ENCODE measurements at regions not wholly inside any gene's neighbourhood (a gene's known extent, or its start where the extent isn't known, plus 50 kb on each side); places are given as distances from the start of the nearest gene placed in this dataset.

DNA sequence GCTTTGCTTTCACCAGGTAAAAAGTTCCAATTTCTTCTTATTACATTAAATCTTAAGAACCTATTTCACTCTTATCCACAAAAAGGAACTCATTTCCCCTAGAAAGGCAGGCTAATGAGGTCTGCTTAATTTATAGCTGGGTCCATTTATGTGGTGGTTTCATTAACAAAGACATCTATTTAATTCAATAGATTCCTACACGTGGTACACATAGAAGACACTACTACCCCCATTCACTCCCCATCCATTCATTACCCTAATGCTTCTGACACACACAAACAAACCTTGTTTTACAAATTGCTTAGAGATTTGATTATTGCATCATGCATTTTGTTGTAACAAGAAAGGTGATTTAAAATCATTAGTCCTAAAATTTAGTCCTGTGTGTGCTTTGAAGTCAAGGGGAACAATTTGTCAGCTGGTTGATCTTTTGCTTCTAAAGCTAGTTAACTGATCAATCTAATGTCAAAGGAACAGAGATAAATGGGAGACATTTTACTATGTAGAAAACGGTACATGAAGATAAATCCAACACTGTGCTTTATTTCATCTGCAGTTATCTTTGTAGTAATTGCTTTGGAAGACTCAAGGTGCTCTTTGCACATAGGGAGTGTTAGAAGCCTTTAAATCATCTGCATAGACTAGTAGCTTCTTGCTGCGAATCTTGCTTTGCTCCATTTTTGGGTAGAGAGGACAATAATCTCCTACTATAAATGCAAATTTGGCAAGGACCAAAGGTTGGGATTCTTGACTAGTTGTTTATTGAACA lies 379.2 kb downstream of the CDH11 start:
- TF ChIP-seq TCF12 (IDR thresholded peaks at IDR 0.05; ENCODE audit: low read depth) (no peak), CEBPB (IDR thresholded peaks at IDR 0.05) (no peak), TEAD4 (IDR thresholded peaks at IDR 0.05) (no peak), NFIC (IDR thresholded peaks at IDR 0.05) (no peak), ZBTB7A (IDR thresholded peaks at IDR 0.05; ENCODE audit: low read depth) (no peak), YY1 (IDR thresholded peaks at IDR 0.05; ENCODE audit: low read depth) (no peak), EP300 (IDR thresholded peaks at IDR 0.05; ENCODE audit: borderline replicate concordance) (no peak), RAD21 (IDR thresholded peaks at IDR 0.05; ENCODE audit: low read depth) (no peak), CREB1 (IDR thresholded peaks at IDR 0.05; ENCODE audit: low read depth) (no peak), TAF1 (IDR thresholded peaks at IDR 0.05; ENCODE audit: low read depth) (no peak)

DNA sequence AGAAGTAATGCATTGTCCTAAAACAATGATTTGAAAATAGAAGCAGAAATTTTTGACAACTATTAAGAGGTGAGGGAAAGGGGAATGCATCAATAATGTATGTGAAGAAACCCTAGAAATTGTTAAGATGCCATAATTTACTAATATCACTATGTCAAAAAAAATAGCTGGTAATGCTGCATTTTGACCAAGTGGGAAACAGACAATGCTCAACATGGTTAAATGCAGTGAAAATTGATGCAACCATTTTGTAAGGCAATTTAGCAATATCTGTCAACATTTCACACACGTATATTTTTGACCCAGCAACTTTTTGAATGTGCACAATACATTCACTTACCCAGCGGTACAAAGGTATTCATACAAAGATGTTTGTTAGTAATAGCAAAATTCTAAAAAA lies 381.6 kb downstream of the CDH11 start:
- TF ChIP-seq RAD21 (IDR thresholded peaks at IDR 0.05; ENCODE audit: low read depth) (no peak), NFIC (IDR thresholded peaks at IDR 0.05) (no peak), TCF12 (IDR thresholded peaks at IDR 0.05; ENCODE audit: low read depth) (no peak), FOXM1 (IDR thresholded peaks at IDR 0.05; ENCODE audit: borderline replicate concordance, low read depth) (no peak), ZBTB7A (IDR thresholded peaks at IDR 0.05; ENCODE audit: low read depth) (no peak), CEBPB (IDR thresholded peaks at IDR 0.05) (no peak)

DNA sequence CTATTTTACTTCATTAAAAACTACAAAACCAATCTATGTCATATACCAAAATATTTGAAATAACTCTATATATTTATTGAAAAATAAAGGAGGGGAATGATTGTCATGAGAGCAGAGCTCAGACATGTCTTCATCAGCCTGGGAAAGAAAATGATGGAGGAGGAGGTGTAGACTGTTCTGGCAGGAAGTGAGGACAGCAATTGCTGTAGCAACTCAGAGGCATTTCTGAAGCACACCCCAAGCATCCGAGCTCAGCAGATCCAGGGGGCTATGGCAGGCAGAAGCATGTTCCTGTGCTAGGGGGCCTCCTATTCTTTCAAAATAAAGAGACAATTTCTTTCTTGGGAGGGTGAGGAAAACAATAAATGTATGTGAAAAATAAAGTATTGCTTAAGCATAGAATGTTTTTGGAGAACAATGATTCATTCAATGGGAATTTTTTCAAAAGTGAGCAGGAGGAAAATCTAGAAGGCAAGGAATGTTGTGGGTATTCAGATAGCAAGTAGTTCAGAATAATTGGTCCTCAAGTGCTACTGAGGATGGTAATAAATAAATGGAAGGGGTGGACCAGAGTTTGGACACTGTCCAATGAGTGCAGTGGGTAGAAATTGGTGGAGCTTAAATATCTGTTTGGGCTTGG lies 383.4 kb downstream of the CDH11 start:
- TF ChIP-seq RAD21 (IDR thresholded peaks at IDR 0.05; ENCODE audit: low read depth) (no peak), TAF1 (IDR thresholded peaks at IDR 0.05; ENCODE audit: low read depth) (no peak), CREB1 (IDR thresholded peaks at IDR 0.05; ENCODE audit: low read depth) (no peak), ZBTB7A (IDR thresholded peaks at IDR 0.05; ENCODE audit: low read depth) (no peak), CEBPB (IDR thresholded peaks at IDR 0.05) (no peak), TCF12 (IDR thresholded peaks at IDR 0.05; ENCODE audit: low read depth) (no peak)

DNA sequence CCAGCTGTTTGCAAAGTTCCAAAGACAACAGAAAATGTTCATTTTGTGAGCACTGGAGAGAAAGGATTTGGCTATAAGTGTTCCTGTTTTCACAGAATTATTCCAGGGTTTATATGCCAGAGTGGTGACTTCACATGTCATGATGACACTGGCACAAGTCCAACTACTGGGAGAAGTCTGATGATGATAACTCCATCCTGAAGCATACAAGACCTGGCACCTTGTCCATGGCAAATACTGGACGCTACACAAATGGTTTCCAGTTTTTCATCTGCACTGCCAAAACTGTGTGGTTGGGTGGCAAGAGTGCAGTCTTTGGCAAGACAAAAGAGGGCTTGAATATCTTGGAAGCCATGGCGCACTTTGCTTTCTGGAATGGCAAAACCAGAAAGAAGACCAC lies 385.0 kb downstream of the CDH11 start:
- TF ChIP-seq CREB1 (IDR thresholded peaks at IDR 0.05; ENCODE audit: low read depth), result no peak
- no peak for TF ChIP-seq ZBTB7A (IDR thresholded peaks at IDR 0.05; ENCODE audit: low read depth)
- TF ChIP-seq YY1 (IDR thresholded peaks at IDR 0.05; ENCODE audit: low read depth), result no peak
- no peak for TF ChIP-seq NFIC (IDR thresholded peaks at IDR 0.05)
- TF ChIP-seq RAD21 (IDR thresholded peaks at IDR 0.05; ENCODE audit: low read depth), result no peak
- no peak for TF ChIP-seq EP300 (IDR thresholded peaks at IDR 0.05; ENCODE audit: borderline replicate concordance)
- TF ChIP-seq, protein P1, sequence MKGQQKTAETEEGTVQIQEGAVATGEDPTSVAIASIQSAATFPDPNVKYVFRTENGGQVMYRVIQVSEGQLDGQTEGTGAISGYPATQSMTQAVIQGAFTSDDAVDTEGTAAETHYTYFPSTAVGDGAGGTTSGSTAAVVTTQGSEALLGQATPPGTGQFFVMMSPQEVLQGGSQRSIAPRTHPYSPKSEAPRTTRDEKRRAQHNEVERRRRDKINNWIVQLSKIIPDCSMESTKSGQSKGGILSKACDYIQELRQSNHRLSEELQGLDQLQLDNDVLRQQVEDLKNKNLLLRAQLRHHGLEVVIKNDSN (IDR thresholded peaks at IDR 0.05), result no peak
- TF ChIP-seq TCF12 (IDR thresholded peaks at IDR 0.05; ENCODE audit: low read depth), result no peak
- TF ChIP-seq, protein P2, sequence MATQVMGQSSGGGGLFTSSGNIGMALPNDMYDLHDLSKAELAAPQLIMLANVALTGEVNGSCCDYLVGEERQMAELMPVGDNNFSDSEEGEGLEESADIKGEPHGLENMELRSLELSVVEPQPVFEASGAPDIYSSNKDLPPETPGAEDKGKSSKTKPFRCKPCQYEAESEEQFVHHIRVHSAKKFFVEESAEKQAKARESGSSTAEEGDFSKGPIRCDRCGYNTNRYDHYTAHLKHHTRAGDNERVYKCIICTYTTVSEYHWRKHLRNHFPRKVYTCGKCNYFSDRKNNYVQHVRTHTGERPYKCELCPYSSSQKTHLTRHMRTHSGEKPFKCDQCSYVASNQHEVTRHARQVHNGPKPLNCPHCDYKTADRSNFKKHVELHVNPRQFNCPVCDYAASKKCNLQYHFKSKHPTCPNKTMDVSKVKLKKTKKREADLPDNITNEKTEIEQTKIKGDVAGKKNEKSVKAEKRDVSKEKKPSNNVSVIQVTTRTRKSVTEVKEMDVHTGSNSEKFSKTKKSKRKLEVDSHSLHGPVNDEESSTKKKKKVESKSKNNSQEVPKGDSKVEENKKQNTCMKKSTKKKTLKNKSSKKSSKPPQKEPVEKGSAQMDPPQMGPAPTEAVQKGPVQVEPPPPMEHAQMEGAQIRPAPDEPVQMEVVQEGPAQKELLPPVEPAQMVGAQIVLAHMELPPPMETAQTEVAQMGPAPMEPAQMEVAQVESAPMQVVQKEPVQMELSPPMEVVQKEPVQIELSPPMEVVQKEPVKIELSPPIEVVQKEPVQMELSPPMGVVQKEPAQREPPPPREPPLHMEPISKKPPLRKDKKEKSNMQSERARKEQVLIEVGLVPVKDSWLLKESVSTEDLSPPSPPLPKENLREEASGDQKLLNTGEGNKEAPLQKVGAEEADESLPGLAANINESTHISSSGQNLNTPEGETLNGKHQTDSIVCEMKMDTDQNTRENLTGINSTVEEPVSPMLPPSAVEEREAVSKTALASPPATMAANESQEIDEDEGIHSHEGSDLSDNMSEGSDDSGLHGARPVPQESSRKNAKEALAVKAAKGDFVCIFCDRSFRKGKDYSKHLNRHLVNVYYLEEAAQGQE (IDR thresholded peaks at IDR 0.05; ENCODE audit: low read depth), result no peak
- TF ChIP-seq, protein P3, sequence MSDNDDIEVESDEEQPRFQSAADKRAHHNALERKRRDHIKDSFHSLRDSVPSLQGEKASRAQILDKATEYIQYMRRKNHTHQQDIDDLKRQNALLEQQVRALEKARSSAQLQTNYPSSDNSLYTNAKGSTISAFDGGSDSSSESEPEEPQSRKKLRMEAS (IDR thresholded peaks at IDR 0.05), result no peak
- no peak for TF ChIP-seq CEBPB (IDR thresholded peaks at IDR 0.05)
- TF ChIP-seq EGR1 (IDR thresholded peaks at IDR 0.05), result no peak
- no peak for TF ChIP-seq TEAD4 (IDR thresholded peaks at IDR 0.05)
- TF ChIP-seq TAF1 (IDR thresholded peaks at IDR 0.05; ENCODE audit: low read depth), result no peak
- no peak for TF ChIP-seq FOXM1 (IDR thresholded peaks at IDR 0.05; ENCODE audit: borderline replicate concordance, low read depth)

DNA sequence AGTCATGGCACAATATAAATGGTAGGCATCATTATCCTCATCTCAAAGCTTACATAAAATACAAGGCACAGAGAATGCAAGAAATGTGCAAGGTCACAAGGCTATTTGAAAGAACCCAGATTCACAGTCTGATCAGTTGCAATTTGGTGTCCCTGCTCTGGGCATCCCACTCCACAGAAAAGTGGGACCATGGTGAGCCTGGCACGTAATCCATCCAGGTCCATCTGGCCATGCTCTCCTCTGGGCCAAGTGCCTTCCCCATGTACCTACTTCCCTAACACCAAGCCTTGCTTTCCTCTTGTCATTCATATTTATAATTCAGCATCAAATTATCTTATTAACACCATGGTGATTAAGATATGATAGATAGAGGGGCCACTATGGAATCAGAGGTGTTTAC lies 390.0 kb downstream of the CDH11 start:
- TF ChIP-seq, protein P1 (IDR thresholded peaks at IDR 0.05), result no peak
- no peak for TF ChIP-seq ZBTB7A (IDR thresholded peaks at IDR 0.05; ENCODE audit: low read depth)
- no peak for TF ChIP-seq EP300 (IDR thresholded peaks at IDR 0.05; ENCODE audit: borderline replicate concordance)
- no peak for TF ChIP-seq EGR1 (IDR thresholded peaks at IDR 0.05)

DNA sequence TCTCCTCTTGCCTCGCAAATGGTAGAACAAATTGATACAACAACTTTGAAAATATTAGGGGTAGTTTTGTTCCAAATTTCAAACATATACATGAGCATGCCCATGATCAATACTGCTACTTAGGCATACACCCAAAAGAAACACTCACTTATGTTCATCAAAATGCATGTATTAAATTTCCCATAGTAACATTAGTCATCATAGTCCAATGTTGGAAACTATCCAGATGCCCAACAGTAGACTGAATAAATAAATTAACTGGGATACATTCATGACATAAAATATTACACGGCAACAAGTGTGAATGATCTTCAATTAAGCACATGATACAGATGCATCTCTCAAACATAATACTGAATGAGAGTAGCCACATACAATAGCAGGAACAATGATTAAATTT lies 391.6 kb downstream of the CDH11 start:
- TF ChIP-seq FOXM1 (IDR thresholded peaks at IDR 0.05; ENCODE audit: borderline replicate concordance, low read depth), result no peak
- TF ChIP-seq, protein P2 (IDR thresholded peaks at IDR 0.05; ENCODE audit: low read depth), result no peak
- TF ChIP-seq EGR1 (IDR thresholded peaks at IDR 0.05), result no peak
- TF ChIP-seq, protein P3 (IDR thresholded peaks at IDR 0.05), result no peak
